ENCODE measurements at regions not wholly inside any gene's neighbourhood (a gene's known extent, or its start where the extent isn't known, plus 50 kb on each side); places are given as distances from the start of the nearest gene placed in this dataset.

- no peak overlapping the region for H3K4me3 ChIP-seq
- TF ChIP-seq CTCF (IDR thresholded peaks at IDR 0.05): no peak
- no peak overlapping the region for H3K27ac ChIP-seq
- intact Hi-C loops (cut with DNase I): no loop called here
- WGBS, 2 donors: 63 to 86% methylated on average over 4 of the region's 4 CpGs
- H3K27me3 ChIP-seq: peaks cover 0 to 14% (median 0%) of the 10 kb centered on the region in 7 donors
- H3K4me1 ChIP-seq: no peaks in the 10 kb centered on the region
- DNase-seq (no peak), ATAC-seq (peak in 2 of 8 donors; percentile 37 to 55)
- H3K36me3 ChIP-seq: no peaks in the 10 kb centered on the region
- H3K9me3 ChIP-seq: no peaks in the 10 kb centered on the region
Measured at GRCh38 chrX:133474574-133474973, 59.3 kb upstream of the GPC4 start.

GRCh38 chrX:133473451-133473850 lies 58.2 kb upstream of the GPC4 start:
- H3K27ac ChIP-seq: no peak overlapping the region
- no peak for TF ChIP-seq CTCF (IDR thresholded peaks at IDR 0.05)
- no peaks in the 10 kb centered on the region for H3K9me3 ChIP-seq
- no peak for DNase-seq
- ATAC-seq: no peak
- H3K4me1 ChIP-seq: no peaks in the 10 kb centered on the region
- H3K36me3 ChIP-seq: no peaks in the 10 kb centered on the region
- intact Hi-C loops (cut with DNase I): no loop called here
- H3K27me3 ChIP-seq: peaks cover 0 to 14% (median 0%) of the 10 kb centered on the region in 7 donors
- H3K4me3 ChIP-seq: no peak overlapping the region

GRCh38 chrX:133468051-133468450 lies 52.8 kb upstream of the GPC4 start:
- DNase-seq: no peak
- H3K4me1 ChIP-seq: no peaks in the 10 kb centered on the region
- H3K27ac ChIP-seq: no peak overlapping the region
- H3K36me3 ChIP-seq: no peaks in the 10 kb centered on the region
- H3K9me3 ChIP-seq: peaks cover 0 to 3% (median 0%) of the 10 kb centered on the region in 11 donors
- TF ChIP-seq CTCF (IDR thresholded peaks at IDR 0.05): no peak
- intact Hi-C loops (cut with DNase I): no loop called here
- ATAC-seq: no peak
- no peak overlapping the region for H3K4me3 ChIP-seq
- H3K27me3 ChIP-seq: peaks cover 0 to 14% (median 0%) of the 10 kb centered on the region in 7 donors
- 63 to 69% methylated on average over 3 of the region's 3 CpGs for WGBS, 2 donors

- intact Hi-C loops (cut with DNase I): no loop called here
- no peaks in the 10 kb centered on the region for H3K4me1 ChIP-seq
- ATAC-seq (no peak), DNase-seq (no peak)
- TF ChIP-seq CTCF (IDR thresholded peaks at IDR 0.05): no peak
- peaks cover 0 to 3% (median 0%) of the 10 kb centered on the region in 11 donors for H3K9me3 ChIP-seq
- H3K36me3 ChIP-seq: no peaks in the 10 kb centered on the region
- H3K27ac ChIP-seq: no peak overlapping the region
- no peak overlapping the region for H3K4me3 ChIP-seq
- H3K27me3 ChIP-seq: no peaks in the 10 kb centered on the region
- WGBS, 2 donors: 89 to 92% methylated on average over 1 of the region's 1 CpG
Measured at GRCh38 chrX:133465254-133465653, 50.0 kb upstream of the GPC4 start.

All from heart right ventricle (tissue), 16 donors.